Esophagus muscularis mucosa (tissue), 4 donors: ENCODE measurements at regions not wholly inside any gene's neighbourhood (a gene's known extent, or its start where the extent isn't known, plus 50 kb on each side); places are given as distances from the start of the nearest gene placed in this dataset.

Source experiments
- DNase-seq: peaks from one replicate; pipeline ENCODE4 v3.0.0-alpha.2; 2017; ENCODE audit errors: extremely low spot score
- H3K27ac ChIP-seq, 4 donors: fragments of 200-600 bp; sonication (generic); replicated peaks in 1 of 4; 1 replicate in 3 of 4; 2 replicates in 1 of 4; pipeline ENCODE4 v1.5.1; 2016 to 2019; ENCODE audit warnings: mild to moderate bottlenecking in 1 of 4
- H3K27me3 ChIP-seq, 4 donors: fragments of 200-600 bp; sonication (generic); one replicate each; pipeline versions ENCODE4 v1.5.1 to v1.6.0; 2016 to 2019
- H3K36me3 ChIP-seq, 4 donors: fragments of 200-600 bp; sonication (generic); one replicate each; pipeline ENCODE4 v1.5.1; 2016 to 2019
- H3K4me1 ChIP-seq, 4 donors: fragments of 200-600 bp; sonication (generic); one replicate each; pipeline ENCODE4 v1.5.1; 2016 to 2019
- H3K4me3 ChIP-seq, 4 donors: fragments of 200-600 bp; sonication (generic); 1 replicate in 2 of 4; 2 replicates in 2 of 4; pipeline ENCODE4 v1.5.1; 2016 to 2019; ENCODE audit warnings: mild to moderate bottlenecking in 4 of 4, moderate library complexity in 1 of 4
- H3K9me3 ChIP-seq, 4 donors: fragments of 200-600 bp; sonication (generic); 1 replicate in 3 of 4; 2 replicates in 1 of 4; pipeline ENCODE4 v1.5.1; 2016 to 2019
- EP300 ChIP-seq: sonication (generic); formaldehyde crosslinking; IDR thresholded peaks from one replicate; pipeline ENCODE4 v1.6.1; 2017; ENCODE audit warnings: antibody characterized with exemption
- POLR2A ChIP-seq: fragments of 450-650 bp; IDR thresholded peaks from one replicate; pipeline ENCODE4 v1.6.1; 2017; ENCODE audit warnings: antibody characterized with exemption, moderate library complexity, mild to moderate bottlenecking, low read depth
- POLR2AphosphoS5 ChIP-seq, 2 donors: sonication (generic); formaldehyde crosslinking; IDR thresholded peaks; one replicate each; pipeline ENCODE4 v1.6.1; 2017; ENCODE audit warnings: antibody characterized with exemption in 2 of 2
- WGBS: methylation state at CpG from one replicate; pipeline ENCODE4 v1.1.5; 2018; 5-methylcytosine and 5-hydroxymethylcytosine counted together
- intact Hi-C: fragments of 100-400 bp; cut with DNase I; formaldehyde crosslinking; loops from one replicate; pipeline ENCODE4 v1.15.1; 2023
- TF ChIP-seq, protein P1 (sequence below), 3 experiments: fragments of 200-600 bp in 2 of 3; fragments of 450-650 bp in 1 of 3; sonication (generic) in 2 of 3; IDR thresholded peaks; one replicate each; pipeline ENCODE4 v1.5.1; 2017 to 2019; ENCODE audit warnings: antibody characterized with exemption in 3 of 3, mild to moderate bottlenecking in 2 of 3, moderate library complexity in 1 of 3

DNA sequence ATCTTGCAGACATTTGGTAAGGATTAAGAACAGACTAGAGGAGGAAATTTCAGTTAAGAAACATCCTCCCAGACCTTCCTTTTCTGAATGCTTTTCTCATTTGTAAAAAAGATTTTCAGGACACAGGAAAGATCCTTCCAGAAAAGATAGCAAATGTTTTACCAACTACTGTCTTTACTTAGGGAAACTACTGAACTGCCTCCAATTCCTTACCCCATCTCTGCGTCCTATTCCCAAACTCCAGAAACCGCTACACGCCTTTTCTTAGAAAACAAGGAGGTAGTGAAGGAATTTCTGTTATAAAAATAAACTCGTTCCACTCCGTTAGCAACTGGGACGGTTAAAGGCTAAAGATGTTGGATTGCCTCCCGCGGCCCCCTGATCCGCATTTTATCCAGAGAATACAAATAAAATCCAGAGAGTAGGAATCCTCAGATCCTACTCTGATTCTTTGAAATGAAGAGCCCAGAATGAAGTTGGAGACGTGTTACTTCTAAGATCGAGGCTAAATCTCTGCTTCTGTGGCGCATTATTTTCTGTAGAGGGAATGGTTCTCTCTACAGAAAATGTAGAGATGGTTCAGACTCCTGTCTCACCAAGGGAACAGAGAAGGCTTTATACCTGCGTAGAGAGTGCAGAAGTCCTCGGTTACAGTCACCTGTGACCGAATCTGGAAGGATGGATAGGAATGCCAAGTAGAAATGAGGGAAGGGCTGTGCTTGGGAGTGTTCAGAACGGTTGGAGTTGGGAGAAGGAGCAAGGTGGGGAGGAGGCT, 133.0 kb downstream of the GPX5 start:
- H3K27me3 ChIP-seq = peaks cover 0 to 81% (median 12%) of the 10 kb centered on the region in 4 donors
- H3K4me3 ChIP-seq = peak overlapping the region; percentile 17 to 47 (median 36)
- no peak overlapping the region for H3K27ac ChIP-seq
- DNase-seq = no peak
- no peaks in the 10 kb centered on the region for H3K9me3 ChIP-seq
- under 1% methylated on average over 16 of the region's 16 CpGs for WGBS
- intact Hi-C loops = no loop called here
- H3K4me1 ChIP-seq = peaks cover 0 to 16% (median 12%) of the 10 kb centered on the region in 4 donors
- TF ChIP-seq POLR2A = no peak
- no peaks in the 10 kb centered on the region for H3K36me3 ChIP-seq

DNA sequence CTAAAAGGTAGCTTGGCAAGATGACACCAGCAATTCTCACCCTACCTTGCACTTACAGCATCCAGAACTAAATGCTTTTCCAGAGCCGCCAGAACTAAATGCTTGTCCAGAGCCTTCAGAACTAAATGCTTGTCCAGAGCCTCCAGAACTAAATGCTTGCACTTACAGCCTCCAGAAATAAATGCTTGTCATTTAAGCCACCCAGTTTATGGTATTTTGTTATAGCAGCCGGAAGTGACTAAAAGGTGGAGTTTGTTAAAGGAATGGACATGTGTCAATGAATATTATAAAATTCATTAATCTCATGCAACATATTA, 133.5 kb downstream of the GPX5 start:
- peak overlapping the region in 3 of 4 donors; percentile 35 to 47 (median 38) for H3K4me3 ChIP-seq
- H3K27ac ChIP-seq = no peak overlapping the region
- intact Hi-C loops = no loop called here
- DNase-seq = no peak
- no peaks in the 10 kb centered on the region for H3K9me3 ChIP-seq
- no peaks in the 10 kb centered on the region for H3K36me3 ChIP-seq
- TF ChIP-seq, protein P1, sequence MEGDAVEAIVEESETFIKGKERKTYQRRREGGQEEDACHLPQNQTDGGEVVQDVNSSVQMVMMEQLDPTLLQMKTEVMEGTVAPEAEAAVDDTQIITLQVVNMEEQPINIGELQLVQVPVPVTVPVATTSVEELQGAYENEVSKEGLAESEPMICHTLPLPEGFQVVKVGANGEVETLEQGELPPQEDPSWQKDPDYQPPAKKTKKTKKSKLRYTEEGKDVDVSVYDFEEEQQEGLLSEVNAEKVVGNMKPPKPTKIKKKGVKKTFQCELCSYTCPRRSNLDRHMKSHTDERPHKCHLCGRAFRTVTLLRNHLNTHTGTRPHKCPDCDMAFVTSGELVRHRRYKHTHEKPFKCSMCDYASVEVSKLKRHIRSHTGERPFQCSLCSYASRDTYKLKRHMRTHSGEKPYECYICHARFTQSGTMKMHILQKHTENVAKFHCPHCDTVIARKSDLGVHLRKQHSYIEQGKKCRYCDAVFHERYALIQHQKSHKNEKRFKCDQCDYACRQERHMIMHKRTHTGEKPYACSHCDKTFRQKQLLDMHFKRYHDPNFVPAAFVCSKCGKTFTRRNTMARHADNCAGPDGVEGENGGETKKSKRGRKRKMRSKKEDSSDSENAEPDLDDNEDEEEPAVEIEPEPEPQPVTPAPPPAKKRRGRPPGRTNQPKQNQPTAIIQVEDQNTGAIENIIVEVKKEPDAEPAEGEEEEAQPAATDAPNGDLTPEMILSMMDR (IDR thresholded peaks at IDR 0.05) = no peak
- TF ChIP-seq EP300 = no peak
- no peak for TF ChIP-seq POLR2A
- no peak for TF ChIP-seq POLR2AphosphoS5 (IDR thresholded peaks at IDR 0.05)
- peaks cover 0 to 16% (median 12%) of the 10 kb centered on the region in 4 donors for H3K4me1 ChIP-seq
- 40% methylated on average over 2 of the region's 2 CpGs for WGBS
- peaks cover 0 to 77% (median 12%) of the 10 kb centered on the region in 4 donors for H3K27me3 ChIP-seq

DNA sequence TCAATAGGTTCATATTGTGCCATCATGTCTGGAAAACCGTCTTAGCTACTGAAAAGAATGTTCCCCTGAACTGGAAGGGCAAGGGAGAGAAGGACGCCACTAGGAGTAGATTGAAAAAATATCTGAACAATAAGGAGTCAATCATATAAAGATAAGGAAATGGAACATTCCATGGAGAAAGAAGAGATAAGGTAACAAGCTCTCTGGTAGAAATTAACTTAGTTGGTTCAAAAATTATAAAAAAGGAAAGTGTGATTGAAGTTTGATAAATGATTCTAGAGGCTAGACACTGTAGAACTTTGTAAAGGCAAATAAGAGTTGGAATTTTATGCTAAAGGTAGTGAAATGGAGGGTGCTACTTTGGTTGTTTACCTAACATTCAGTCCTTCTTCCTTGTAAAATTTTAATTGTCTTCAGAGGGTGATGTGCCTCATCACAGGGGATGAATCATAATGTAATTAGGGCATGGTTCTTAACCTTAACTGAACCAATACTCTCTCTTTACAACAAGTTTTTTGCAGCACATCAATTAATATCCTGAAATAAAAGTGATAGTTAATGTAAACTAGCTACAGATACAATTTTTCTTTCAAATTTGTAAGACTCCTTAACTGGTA, 135.5 kb downstream of the GPX5 start:
- H3K27me3 ChIP-seq = peaks cover 0 to 67% (median 12%) of the 10 kb centered on the region in 4 donors

DNA sequence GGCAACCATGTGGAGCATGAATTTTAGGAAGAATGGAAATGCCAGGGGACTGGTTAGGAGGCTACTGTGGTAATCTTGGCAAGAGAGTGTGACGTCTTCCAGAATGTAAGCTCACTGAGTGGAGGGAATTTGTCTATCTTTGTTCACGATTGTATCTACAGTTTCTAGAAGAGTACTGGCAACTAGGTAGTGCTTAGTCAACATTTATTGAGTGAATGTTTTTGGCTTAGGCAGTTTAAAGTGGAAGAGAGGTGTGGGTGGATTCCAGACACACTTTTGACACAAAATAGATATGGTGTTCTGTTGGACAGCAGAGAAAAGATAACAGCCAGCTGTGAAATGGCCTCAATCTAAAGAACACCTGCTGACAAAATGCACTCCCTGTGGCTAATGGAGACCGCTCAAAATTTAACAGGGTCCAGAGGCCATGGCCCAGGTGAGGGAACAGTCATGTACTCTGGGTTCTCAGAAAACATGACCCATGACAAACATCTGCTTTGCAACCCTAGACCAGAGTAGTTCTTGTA, 139.3 kb downstream of the GPX5 start:
- no peak for TF ChIP-seq POLR2A
- TF ChIP-seq, protein P1 (IDR thresholded peaks at IDR 0.05) = no peak
- TF ChIP-seq POLR2AphosphoS5 (IDR thresholded peaks at IDR 0.05) = no peak
- no peak for TF ChIP-seq EP300
- Histone ChIP-seq H3K27ac (no peak overlapping the region), H3K4me3 (no peak overlapping the region), H3K36me3 (no peaks in the 10 kb centered on the region), H3K4me1 (no peaks in the 10 kb centered on the region), H3K9me3 (no peaks in the 10 kb centered on the region), H3K27me3 (peaks cover 0 to 32% (median 4%) of the 10 kb centered on the region in 4 donors)
- intact Hi-C loops = no loop called here
- no peak for DNase-seq
- 93% methylated on average over 3 of the region's 3 CpGs for WGBS

More for the DNA sequence above, 135.5 kb downstream of the GPX5 start:
- Histone ChIP-seq H3K36me3 (no peaks in the 10 kb centered on the region), H3K27ac (no peak overlapping the region), H3K9me3 (no peaks in the 10 kb centered on the region), H3K4me1 (peaks cover 0 to 16% (median 12%) of the 10 kb centered on the region in 4 donors), H3K4me3 (no peak overlapping the region)
- no peak for TF ChIP-seq POLR2AphosphoS5 (IDR thresholded peaks at IDR 0.05)
- TF ChIP-seq EP300 = no peak
- no peak for TF ChIP-seq POLR2A
- TF ChIP-seq, protein P1 (IDR thresholded peaks at IDR 0.05) = no peak
- 81% methylated on average over 2 of the region's 2 CpGs for WGBS
- intact Hi-C loops = no loop called here
- DNase-seq = no peak

DNA sequence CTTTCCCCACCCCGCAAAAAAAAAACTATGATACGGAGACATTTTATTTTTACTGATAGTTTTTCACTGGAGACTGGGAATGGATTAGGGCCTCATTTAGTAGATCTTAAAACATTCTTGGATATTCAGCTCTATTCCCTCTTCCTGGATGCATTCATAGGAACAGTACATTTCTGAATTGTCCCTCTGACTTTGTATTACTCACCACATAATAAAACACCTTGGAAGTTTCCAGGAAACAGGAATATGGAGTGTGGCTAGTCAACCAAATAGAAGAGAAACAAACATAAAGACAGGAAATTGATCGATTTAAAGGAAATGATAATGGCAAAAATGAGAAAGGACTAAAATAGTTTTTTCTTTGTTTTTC, 147.7 kb downstream of the GPX5 start:
- H3K36me3 ChIP-seq = no peaks in the 10 kb centered on the region
- peaks cover 0 to 10% (median 4%) of the 10 kb centered on the region in 4 donors for H3K4me1 ChIP-seq
- no peak for TF ChIP-seq POLR2AphosphoS5 (IDR thresholded peaks at IDR 0.05)
- TF ChIP-seq, protein P1 (IDR thresholded peaks at IDR 0.05) = no peak
- TF ChIP-seq POLR2A = no peak
- H3K4me3 ChIP-seq = no peak overlapping the region
- peaks cover 0 to 68% (median 18%) of the 10 kb centered on the region in 4 donors for H3K27me3 ChIP-seq
- 67% methylated on average over 3 of the region's 3 CpGs for WGBS
- DNase-seq = no peak
- no peak overlapping the region for H3K27ac ChIP-seq
- intact Hi-C loops = no loop called here
- no peaks in the 10 kb centered on the region for H3K9me3 ChIP-seq
